Fibroblast of the aortic adventitia (primary cell): ENCODE measurements at regions not wholly inside any gene's neighbourhood (a gene's known extent, or its start where the extent isn't known, plus 50 kb on each side); places are given as distances from the start of the nearest gene placed in this dataset.
A peak's percentile ranks its signal among the peaks of the same experiment; 100 is the strongest.

Experiments used
- DNase-seq: peaks from one replicate; pipeline ENCODE4 v3.0.0-alpha.2; 2010; ENCODE audit warnings: low read depth
- H3K4me3 ChIP-seq: 2 replicates; pipeline ENCODE4 v1.5.1; 2011; ENCODE audit warnings: low read depth, mild to moderate bottlenecking, control low read depth, low read length, moderate library complexity
- TF ChIP-seq, protein P1 (sequence below): IDR thresholded peaks from 2 replicates; pipeline ENCODE4 v1.5.1; 2011; ENCODE audit warnings: mild to moderate bottlenecking, low read length, control low read depth, inconsistent platforms; ENCODE audit not compliant: insufficient read depth

DNA sequence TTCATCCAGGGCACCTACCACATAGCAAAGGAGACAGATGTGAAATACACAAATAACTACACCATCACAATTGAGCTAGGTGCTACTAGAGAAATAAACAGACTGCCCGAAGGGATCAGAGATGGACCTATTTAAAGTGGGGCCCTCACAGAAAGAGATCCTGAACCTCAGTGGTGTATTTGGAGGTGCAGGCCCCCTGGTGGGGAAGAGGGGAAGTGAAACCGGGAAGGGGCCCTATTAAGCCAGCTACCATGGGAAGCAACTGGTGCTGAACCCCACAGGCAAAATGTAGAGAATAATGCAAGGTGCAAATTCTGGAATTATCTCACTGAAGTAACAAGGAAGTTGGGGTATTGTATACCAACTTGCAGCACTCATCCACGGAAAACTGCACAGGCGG lies 78.6 kb upstream of the FAM9A start:
- TF ChIP-seq, protein P1, sequence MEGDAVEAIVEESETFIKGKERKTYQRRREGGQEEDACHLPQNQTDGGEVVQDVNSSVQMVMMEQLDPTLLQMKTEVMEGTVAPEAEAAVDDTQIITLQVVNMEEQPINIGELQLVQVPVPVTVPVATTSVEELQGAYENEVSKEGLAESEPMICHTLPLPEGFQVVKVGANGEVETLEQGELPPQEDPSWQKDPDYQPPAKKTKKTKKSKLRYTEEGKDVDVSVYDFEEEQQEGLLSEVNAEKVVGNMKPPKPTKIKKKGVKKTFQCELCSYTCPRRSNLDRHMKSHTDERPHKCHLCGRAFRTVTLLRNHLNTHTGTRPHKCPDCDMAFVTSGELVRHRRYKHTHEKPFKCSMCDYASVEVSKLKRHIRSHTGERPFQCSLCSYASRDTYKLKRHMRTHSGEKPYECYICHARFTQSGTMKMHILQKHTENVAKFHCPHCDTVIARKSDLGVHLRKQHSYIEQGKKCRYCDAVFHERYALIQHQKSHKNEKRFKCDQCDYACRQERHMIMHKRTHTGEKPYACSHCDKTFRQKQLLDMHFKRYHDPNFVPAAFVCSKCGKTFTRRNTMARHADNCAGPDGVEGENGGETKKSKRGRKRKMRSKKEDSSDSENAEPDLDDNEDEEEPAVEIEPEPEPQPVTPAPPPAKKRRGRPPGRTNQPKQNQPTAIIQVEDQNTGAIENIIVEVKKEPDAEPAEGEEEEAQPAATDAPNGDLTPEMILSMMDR, result peak; percentile 46
- no peak overlapping the region for H3K4me3 ChIP-seq
- peak; percentile 2 for DNase-seq

DNA sequence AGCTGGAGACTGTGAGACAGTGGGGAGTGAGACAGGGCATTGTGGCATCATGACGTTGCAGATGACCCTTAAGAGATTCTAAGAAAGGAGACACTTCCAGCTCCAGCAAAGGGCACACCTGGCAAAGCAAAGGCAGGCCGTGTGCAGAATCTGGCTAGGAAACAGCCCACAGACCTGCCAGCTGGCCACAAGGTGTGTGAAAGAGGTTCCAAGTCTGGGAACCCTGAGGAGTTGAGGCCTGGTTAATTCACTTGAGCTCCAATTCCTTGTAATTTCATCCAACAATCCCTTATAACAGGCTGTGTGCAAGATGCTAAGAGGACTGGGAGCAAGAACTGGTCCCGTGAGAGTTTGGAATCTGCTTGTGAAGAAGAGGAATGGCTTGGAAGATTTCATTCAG lies 72.8 kb upstream of the FAM9A start:
- H3K4me3 ChIP-seq, result no peak overlapping the region
- TF ChIP-seq, protein P1, result no peak

DNA sequence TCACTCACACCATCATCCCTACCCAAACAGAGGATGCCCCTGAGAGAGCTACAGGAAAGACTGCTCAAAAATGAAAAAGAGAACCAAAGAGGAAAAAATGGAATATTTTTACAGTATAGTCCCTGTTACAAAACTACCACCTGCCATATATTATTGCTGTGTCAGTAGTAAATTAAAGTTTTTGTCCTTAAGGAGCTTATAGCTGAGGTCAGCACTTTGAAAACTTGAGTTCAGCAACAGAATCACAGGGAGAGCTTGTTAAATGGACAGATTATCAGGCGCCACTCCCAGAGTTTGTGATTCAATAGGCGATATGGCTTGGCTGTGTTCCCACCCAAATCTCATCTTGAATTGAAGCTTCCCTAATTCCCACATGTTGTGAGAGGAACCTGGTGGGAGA lies 71.9 kb upstream of the FAM9A start:
- TF ChIP-seq, protein P1, result no peak

More for the DNA sequence above, 72.8 kb upstream of the FAM9A start:
- no peak for DNase-seq

DNA sequence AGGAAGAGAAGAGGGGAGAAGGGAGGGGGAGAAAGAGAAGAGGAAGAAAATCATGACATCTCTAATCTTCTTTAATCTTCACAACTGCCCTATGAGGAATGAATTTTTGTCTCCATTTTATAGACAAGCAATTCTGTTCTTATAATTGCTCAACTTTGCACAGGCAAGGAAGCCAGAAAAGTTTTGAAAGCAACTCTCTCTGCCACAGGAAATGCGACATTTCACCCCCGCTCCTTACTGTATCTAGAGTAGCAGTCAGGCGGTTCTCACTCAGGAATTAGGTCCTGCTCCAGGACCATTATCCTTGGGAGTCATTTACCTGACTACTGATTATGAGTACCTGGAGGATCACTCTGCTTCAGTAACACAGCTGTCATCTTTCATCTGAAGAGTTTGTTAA lies 69.2 kb upstream of the FAM9A start:
- H3K4me3 ChIP-seq, result no peak overlapping the region
- TF ChIP-seq, protein P1, result no peak
- DNase-seq, result no peak

More for the DNA sequence above, 71.9 kb upstream of the FAM9A start:
- no peak for DNase-seq
- no peak overlapping the region for H3K4me3 ChIP-seq

DNA sequence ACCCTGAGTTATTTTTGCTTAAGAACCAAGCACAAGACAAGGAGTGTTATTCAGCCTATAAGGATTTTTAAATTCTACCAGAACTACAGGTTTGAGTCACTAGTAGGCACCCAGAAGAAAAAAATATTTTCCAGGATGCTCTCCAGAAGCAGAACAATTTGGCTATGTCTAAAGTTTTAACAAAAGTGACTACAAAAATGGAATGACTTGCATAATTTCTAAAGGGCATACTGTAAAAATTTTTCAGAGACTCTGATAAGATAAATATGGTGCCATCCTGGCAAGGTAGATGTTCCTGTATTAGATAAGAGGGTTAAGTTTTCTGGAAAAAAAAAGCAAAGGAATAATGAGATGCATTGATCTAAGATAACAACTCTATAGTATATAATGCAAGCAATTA lies 68.6 kb upstream of the FAM9A start:
- no peak for DNase-seq
- no peak overlapping the region for H3K4me3 ChIP-seq
- TF ChIP-seq, protein P1, result no peak

DNA sequence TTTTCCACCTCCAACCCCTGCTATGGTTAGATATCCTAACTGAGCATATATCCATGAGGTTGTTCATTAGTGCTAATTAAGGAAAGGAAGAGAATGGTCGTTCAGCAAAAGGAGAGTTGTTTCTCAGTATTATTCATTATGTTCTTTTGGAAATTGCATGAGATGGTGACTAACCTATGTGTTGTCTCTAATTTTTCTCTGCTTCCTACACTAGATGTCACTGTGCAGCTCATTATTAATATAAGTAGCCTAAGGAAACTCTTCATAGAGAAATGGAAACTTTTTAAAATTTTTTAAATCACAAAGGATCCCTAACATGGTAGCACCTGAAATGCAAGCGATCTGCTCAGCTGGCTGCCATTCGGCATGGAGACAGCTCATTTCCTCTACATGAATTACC lies 67.7 kb upstream of the FAM9A start:
- TF ChIP-seq, protein P1, result no peak
- no peak overlapping the region for H3K4me3 ChIP-seq
- peak; percentile 23 for DNase-seq

DNA sequence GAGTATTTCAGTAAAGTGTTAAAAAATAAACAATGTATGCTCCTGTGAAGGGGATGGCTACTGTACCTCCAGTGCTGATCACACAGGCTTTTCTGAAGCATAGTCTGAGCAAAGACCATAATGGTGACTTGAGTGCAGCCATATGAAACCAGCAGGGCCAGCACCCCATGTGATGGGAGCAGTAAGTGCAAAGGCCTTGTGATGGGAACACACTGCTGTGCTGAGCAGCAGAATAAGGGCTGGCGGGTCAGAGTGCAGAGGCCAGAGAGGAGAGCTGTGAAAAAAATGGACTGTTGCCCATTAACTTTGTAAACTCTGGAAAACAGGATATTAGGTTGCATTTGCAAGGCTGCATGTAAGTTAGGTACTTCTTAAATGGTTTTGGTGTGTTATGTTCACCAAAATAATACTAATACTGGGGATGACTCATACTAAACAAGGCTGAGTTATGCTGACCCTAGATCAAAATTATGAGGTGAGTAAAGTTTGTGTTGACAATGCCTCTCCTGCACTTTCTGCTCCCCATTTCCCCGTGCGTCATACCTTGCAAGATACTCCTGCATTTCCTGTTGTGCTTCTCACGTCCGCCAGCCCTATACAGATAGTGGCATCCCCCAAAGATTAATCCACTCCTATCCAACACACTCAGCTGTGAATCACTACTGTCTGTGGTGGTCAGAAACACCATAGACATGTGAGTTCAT lies 67.0 kb upstream of the FAM9A start:
- H3K4me3 ChIP-seq, result no peak overlapping the region
- TF ChIP-seq, protein P1, result no peak
- peak; percentile 21 for DNase-seq
